Activated T-helper 1 cell treated with anti-CD3 and anti-CD28 coated beads, Interleukin-12 subunit alpha, Interleukin-12 subunit beta, Interleukin-2, Interleukin-4 antibody, amounts not matched to agents 30 ng/mL and 10 ng/mL and 1 ng/mL, durations not matched to agents 14 hours and 24 hours and 36 hours (primary cell): ENCODE measurements at regions not wholly inside any gene's neighbourhood (a gene's known extent, or its start where the extent isn't known, plus 50 kb on each side); places are given as distances from the start of the nearest gene placed in this dataset.

ENCODE experiments used
- DNase-seq: peaks from one replicate; pipeline ENCODE4 v3.0.0; 2021; ENCODE audit warnings: low spot score
- H3K27ac Mint-ChIP-seq: one replicate; pipeline ENCODE4 v1.8.0; 2021; ENCODE audit warnings: mild to moderate bottlenecking, mixed read lengths
- H3K27me3 Mint-ChIP-seq: one replicate; pipeline ENCODE4 v1.8.0; 2022; ENCODE audit warnings: mild to moderate bottlenecking, moderate library complexity, mixed read lengths; ENCODE audit not compliant: insufficient read depth
- H3K36me3 Mint-ChIP-seq: one replicate; pipeline ENCODE4 v1.8.0; 2021; ENCODE audit warnings: low read depth, mixed read lengths
- H3K4me1 Mint-ChIP-seq: one replicate; pipeline ENCODE4 v1.8.0; 2021; ENCODE audit warnings: low read depth, mixed read lengths
- H3K4me3 Mint-ChIP-seq: one replicate; pipeline ENCODE4 v1.8.0; 2021; ENCODE audit warnings: mild to moderate bottlenecking, moderate library complexity, mixed read lengths
- H3K9me3 Mint-ChIP-seq: one replicate; pipeline ENCODE4 v1.8.0; 2021; ENCODE audit warnings: mixed read lengths
- intact Hi-C: fragments of 100-400 bp; cut with micrococcal nuclease; formaldehyde crosslinking; loops from one replicate; pipeline ENCODE4 v1.15.1; 2024

GRCh38 chr4:180850318-180850940, 1392.8 kb upstream of the TENM3 start:
- DNase-seq, result no peak
- Mint-ChIP-seq H3K27ac (no peak overlapping the region), H3K4me1 (no peaks in the 10 kb centered on the region), H3K36me3 (no peaks in the 10 kb centered on the region), H3K9me3 (no peaks in the 10 kb centered on the region), H3K4me3 (no peak overlapping the region), H3K27me3 (no peaks in the 10 kb centered on the region)
- intact Hi-C loops, result no loop called here

GRCh38 chr4:180852738-180853137, 1390.5 kb upstream of the TENM3 start:
- H3K4me3 Mint-ChIP-seq, result no peak overlapping the region
- H3K27ac Mint-ChIP-seq, result no peak overlapping the region
- intact Hi-C loops, result no loop called here
- no peaks in the 10 kb centered on the region for H3K36me3 Mint-ChIP-seq
- DNase-seq, result no peak
- H3K9me3 Mint-ChIP-seq, result no peaks in the 10 kb centered on the region
- H3K4me1 Mint-ChIP-seq, result no peaks in the 10 kb centered on the region
- no peaks in the 10 kb centered on the region for H3K27me3 Mint-ChIP-seq

DNA sequence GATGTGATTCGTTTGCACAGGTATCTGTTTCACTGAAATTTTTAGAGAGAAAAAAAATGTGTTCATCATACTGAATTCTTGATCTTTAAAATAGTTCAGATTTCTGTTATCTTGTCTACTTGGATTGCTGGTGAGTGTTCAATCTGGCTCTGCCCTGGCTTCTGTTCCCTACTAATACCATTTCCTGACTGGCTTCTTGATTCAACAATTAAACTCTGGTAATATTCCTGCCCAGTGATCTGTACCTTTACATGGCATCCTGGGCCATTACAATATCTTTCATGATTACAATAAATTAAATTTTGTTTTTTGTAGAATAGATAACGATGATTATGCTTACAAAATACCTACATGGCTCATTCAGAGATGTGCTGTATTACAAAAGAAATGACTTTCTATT, 1388.0 kb upstream of the TENM3 start:
- Mint-ChIP-seq H3K27ac (no peak overlapping the region), H3K4me1 (no peaks in the 10 kb centered on the region), H3K4me3 (no peak overlapping the region), H3K36me3 (no peaks in the 10 kb centered on the region), H3K9me3 (no peaks in the 10 kb centered on the region), H3K27me3 (no peaks in the 10 kb centered on the region)
- no peak for DNase-seq
- intact Hi-C loops, result no loop called here

DNA sequence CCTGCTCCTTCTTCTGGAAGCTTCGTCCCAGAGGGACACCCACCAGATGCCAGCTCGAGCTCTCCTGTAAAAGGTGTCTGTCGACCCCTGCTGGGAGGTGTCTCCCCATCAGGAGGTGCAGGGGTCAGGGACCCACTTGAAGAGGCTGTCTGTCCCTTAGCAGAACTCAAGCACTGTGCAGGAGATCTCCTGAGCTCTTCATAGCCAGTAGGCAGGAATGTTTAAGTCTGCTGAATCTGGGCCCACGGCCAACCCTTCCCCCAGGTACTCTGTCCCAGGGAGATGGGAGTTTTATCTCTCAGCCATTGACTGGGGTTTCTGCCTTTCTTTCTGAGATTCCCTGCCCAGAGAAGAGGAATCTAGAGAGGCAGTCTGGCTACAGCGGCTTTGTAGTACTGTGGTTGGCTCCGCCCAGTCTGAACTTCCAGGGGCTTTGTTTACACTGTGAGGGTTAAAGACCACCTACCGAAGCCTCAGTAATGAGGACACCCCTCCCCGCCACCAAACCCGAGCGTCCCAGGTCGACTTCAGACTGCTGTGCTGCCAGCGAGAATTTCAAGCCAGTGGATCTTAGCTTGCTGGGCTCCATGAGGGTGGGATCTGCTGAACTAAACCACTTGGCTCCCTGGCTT, 1383.0 kb upstream of the TENM3 start:
- intact Hi-C loops, result no loop called here
- Mint-ChIP-seq H3K4me1 (no peaks in the 10 kb centered on the region), H3K27me3 (no peaks in the 10 kb centered on the region), H3K27ac (no peak overlapping the region), H3K4me3 (no peak overlapping the region), H3K9me3 (peaks cover 4% of the 10 kb centered on the region), H3K36me3 (no peaks in the 10 kb centered on the region)
- no peak for DNase-seq

- H3K4me3 Mint-ChIP-seq, result no peak overlapping the region
- H3K27ac Mint-ChIP-seq, result no peak overlapping the region
- H3K4me1 Mint-ChIP-seq, result no peaks in the 10 kb centered on the region
- DNase-seq, result no peak
- H3K36me3 Mint-ChIP-seq, result no peaks in the 10 kb centered on the region
- H3K27me3 Mint-ChIP-seq, result no peaks in the 10 kb centered on the region
- intact Hi-C loops, result no loop called here
- peaks cover 4% of the 10 kb centered on the region for H3K9me3 Mint-ChIP-seq
These were observed 1381.6 kb upstream of the TENM3 start for GRCh38 chr4:180861651-180862050.

DNA sequence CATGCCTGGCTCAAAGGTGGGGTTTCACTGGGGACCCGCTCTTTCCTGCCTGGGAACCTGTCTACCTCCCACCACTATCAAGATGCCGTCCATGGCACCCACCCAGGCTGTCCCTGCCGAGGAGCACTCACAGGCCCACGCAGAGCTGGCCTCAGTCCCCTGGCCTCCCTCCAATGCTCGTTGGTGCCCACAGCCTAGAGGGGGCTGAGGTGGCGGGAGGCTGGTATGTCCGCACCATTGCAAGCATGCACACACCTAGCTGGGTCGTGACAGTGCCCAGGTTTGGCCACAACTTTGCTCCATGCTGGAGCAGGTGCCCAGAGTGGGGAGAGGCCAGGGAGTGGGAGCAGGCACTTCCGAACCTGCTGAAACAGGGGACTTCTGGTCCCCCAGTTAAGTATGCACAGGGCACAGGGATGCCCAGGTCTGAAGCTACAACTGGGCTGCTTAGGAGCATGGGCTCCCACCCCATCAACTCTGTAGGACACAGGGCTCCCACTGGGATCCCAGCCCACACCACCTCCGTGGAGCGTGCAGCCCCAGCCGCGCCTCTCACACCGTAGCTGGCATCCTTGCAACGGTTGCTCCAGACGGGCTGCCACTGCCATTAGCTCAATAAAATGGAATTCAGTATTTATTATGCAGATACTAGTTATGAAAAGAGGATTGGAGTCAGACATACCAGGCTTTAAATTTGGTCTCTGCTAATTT, 1376.1 kb upstream of the TENM3 start:
- DNase-seq, result no peak
- peaks cover under 1% of the 10 kb centered on the region for H3K9me3 Mint-ChIP-seq
- no peak overlapping the region for H3K4me3 Mint-ChIP-seq
- H3K4me1 Mint-ChIP-seq, result no peaks in the 10 kb centered on the region
- H3K27me3 Mint-ChIP-seq, result no peaks in the 10 kb centered on the region
- H3K36me3 Mint-ChIP-seq, result no peaks in the 10 kb centered on the region
- intact Hi-C loops, result no loop called here
- no peak overlapping the region for H3K27ac Mint-ChIP-seq

- Mint-ChIP-seq H3K9me3 (peaks cover 11% of the 10 kb centered on the region), H3K27ac (no peak overlapping the region), H3K4me3 (no peak overlapping the region), H3K27me3 (no peaks in the 10 kb centered on the region), H3K4me1 (no peaks in the 10 kb centered on the region), H3K36me3 (no peaks in the 10 kb centered on the region)
- no peak for DNase-seq
- intact Hi-C loops, result no loop called here
These were observed 1372.6 kb upstream of the TENM3 start for GRCh38 chr4:180870623-180871022.

GRCh38 chr4:180898305-180898704, 1344.9 kb upstream of the TENM3 start:
- H3K4me1 Mint-ChIP-seq, result no peaks in the 10 kb centered on the region
- H3K9me3 Mint-ChIP-seq, result peaks cover 13% of the 10 kb centered on the region
- no peaks in the 10 kb centered on the region for H3K36me3 Mint-ChIP-seq
- no peaks in the 10 kb centered on the region for H3K27me3 Mint-ChIP-seq
- H3K4me3 Mint-ChIP-seq, result no peak overlapping the region
- H3K27ac Mint-ChIP-seq, result no peak overlapping the region
- intact Hi-C loops, result no loop called here
- DNase-seq, result no peak

DNA sequence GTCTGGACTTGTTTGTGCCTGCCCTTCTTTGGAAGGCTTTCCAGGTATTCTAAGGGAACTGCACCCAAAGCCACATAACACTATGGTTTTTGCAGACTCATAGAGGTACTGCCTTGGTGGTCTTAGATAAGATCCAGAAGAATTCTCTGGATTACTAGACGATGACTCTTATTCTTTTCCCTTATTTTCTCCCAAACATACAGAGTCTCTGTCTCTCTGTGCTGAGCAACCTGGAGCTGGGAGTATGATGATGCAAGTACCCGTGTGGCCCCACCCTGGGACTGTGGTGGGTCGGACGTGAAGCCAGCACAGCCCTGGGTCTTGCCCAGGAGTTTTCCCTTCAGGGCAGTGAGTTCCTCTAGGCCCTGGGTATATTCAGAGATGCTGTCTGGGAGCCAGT, 1342.4 kb upstream of the TENM3 start:
- intact Hi-C loops, result no loop called here
- Mint-ChIP-seq H3K27ac (no peak overlapping the region), H3K9me3 (peaks cover 13% of the 10 kb centered on the region)

DNA sequence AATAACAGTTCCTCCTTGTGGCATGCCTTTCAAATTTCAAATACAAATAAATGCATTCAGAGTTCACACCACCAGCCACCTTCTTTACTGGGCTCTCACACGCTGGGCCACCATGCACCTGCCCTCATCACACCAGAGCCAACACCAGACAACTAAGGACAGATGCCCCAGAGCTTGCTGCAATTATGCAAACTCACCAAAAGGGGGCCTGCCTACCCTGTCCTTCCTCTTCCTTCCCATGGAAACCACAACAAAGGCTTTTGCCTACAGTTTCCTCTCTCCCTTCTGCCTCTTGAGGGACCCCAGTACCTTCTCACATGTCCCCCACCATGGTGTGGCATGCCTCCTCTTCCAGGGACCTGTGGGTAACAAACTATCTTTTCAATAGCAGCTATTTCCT, 1333.9 kb upstream of the TENM3 start:
- H3K9me3 Mint-ChIP-seq, result no peaks in the 10 kb centered on the region
- intact Hi-C loops, result no loop called here
- no peak for DNase-seq
- no peaks in the 10 kb centered on the region for H3K27me3 Mint-ChIP-seq
- H3K4me3 Mint-ChIP-seq, result no peak overlapping the region
- H3K4me1 Mint-ChIP-seq, result no peaks in the 10 kb centered on the region
- H3K27ac Mint-ChIP-seq, result no peak overlapping the region
- H3K36me3 Mint-ChIP-seq, result no peaks in the 10 kb centered on the region

More for the DNA sequence above, 1342.4 kb upstream of the TENM3 start:
- Mint-ChIP-seq H3K4me1 (no peaks in the 10 kb centered on the region), H3K36me3 (no peaks in the 10 kb centered on the region), H3K4me3 (no peak overlapping the region), H3K27me3 (no peaks in the 10 kb centered on the region)
- no peak for DNase-seq

DNA sequence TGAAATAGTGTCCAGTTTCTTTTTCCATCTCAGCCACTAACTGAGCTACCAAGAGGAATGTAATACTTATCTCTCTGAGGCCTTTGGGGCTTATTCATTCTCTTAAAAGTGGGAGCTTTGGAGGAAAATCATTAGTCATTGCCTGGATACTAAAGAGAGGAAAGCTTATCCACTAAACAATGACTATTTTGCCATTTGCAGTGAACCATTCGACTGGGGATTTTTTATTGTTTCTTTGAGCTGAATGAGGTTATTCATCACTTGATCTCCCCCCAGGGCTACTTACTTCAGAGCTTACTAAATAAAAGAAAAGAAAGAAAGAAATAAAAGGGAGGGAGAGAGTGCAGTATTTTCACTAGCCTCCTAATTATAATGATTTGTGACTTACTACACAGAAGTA, 1329.5 kb upstream of the TENM3 start:
- intact Hi-C loops, result no loop called here
- H3K4me1 Mint-ChIP-seq, result no peaks in the 10 kb centered on the region
- H3K27ac Mint-ChIP-seq, result no peak overlapping the region
- no peaks in the 10 kb centered on the region for H3K27me3 Mint-ChIP-seq
- no peaks in the 10 kb centered on the region for H3K36me3 Mint-ChIP-seq
- DNase-seq, result no peak
- no peaks in the 10 kb centered on the region for H3K9me3 Mint-ChIP-seq
- H3K4me3 Mint-ChIP-seq, result no peak overlapping the region

- H3K4me1 Mint-ChIP-seq, result no peaks in the 10 kb centered on the region
- H3K4me3 Mint-ChIP-seq, result no peak overlapping the region
- no peaks in the 10 kb centered on the region for H3K27me3 Mint-ChIP-seq
- H3K27ac Mint-ChIP-seq, result no peak overlapping the region
- H3K36me3 Mint-ChIP-seq, result no peaks in the 10 kb centered on the region
- intact Hi-C loops, result no loop called here
- no peak for DNase-seq
- H3K9me3 Mint-ChIP-seq, result no peaks in the 10 kb centered on the region
These were observed 1319.7 kb upstream of the TENM3 start for GRCh38 chr4:180923486-180923885.

DNA sequence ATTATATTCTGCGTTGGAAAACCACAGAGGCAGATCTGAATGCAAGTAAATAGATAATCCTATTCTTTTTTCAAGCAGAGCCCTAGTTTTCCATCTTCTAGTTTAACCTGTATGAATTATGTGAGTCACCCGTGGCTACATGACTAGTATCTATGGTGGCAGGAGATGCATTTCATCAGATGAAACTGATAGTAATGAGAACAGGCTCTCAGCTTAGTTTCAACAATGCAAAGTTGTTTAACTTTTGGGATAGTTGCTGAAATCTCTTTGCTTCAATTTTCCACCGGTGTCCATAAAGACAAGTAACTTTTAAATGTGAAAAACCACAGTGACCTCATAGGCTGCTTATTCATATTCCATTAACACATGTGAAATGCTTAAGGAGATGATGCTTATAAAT, 1317.4 kb upstream of the TENM3 start:
- Mint-ChIP-seq H3K36me3 (no peaks in the 10 kb centered on the region), H3K27ac (no peak overlapping the region), H3K9me3 (no peaks in the 10 kb centered on the region)

More for the DNA sequence above, 1317.4 kb upstream of the TENM3 start:
- DNase-seq, result no peak
- Mint-ChIP-seq H3K27me3 (no peaks in the 10 kb centered on the region), H3K4me1 (no peaks in the 10 kb centered on the region), H3K4me3 (no peak overlapping the region)
- intact Hi-C loops, result no loop called here
